H1 (cell line): ENCODE measurements at regions not wholly inside any gene's neighbourhood (a gene's known extent, or its start where the extent isn't known, plus 50 kb on each side); places are given as distances from the start of the nearest gene placed in this dataset.

Source experiments
- ASH2L ChIP-seq: fragments of 200-600, 300-600 bp; sonication (generic); IDR thresholded peaks from one replicate; pipeline ENCODE4 v1.7.1; 2017; ENCODE audit warnings: low read length
- CHD1 ChIP-seq: IDR thresholded peaks from 2 replicates; pipeline ENCODE4 v1.6.1; 2012; ENCODE audit warnings: low read depth, low read length, improper control_type of control experiment
- HDAC6 ChIP-seq: IDR thresholded peaks from one replicate; pipeline ENCODE4 v1.7.1; 2012; ENCODE audit warnings: low read depth, mild to moderate bottlenecking, inconsistent platforms, low read length, moderate library complexity
- JUND ChIP-seq: IDR thresholded peaks from 2 replicates; pipeline ENCODE4 v1.6.1; 2011; ENCODE audit warnings: mild to moderate bottlenecking, improper control_type of control experiment, low read length
- KDM4A ChIP-seq: IDR thresholded peaks from one replicate; pipeline ENCODE4 v1.7.1; 2012; ENCODE audit warnings: low read depth, mild to moderate bottlenecking, moderate library complexity, low read length, inconsistent platforms; ENCODE audit not compliant: severe bottlenecking
- POU5F1 ChIP-seq: IDR thresholded peaks from 2 replicates; pipeline ENCODE4 v1.6.1; 2011; ENCODE audit warnings: low read depth, mild to moderate bottlenecking, low read length, moderate library complexity
- RXRA ChIP-seq: IDR thresholded peaks from 2 replicates; pipeline ENCODE4 v1.6.1; 2011; ENCODE audit warnings: low read depth, mild to moderate bottlenecking, low read length, moderate library complexity; ENCODE audit not compliant: insufficient read depth
- SUZ12 ChIP-seq: fragments of 200-600 bp; sonication (generic); IDR thresholded peaks from 2 replicates; pipeline ENCODE4 v1.6.1; 2012; ENCODE audit warnings: mild to moderate bottlenecking, inconsistent platforms, low read length, moderate library complexity, mixed read lengths
- TBP ChIP-seq: IDR thresholded peaks from 2 replicates; pipeline ENCODE4 v1.6.1; 2011; ENCODE audit warnings: low read depth, low read length, improper control_type of control experiment
- TEAD4 ChIP-seq: IDR thresholded peaks from 2 replicates; pipeline ENCODE4 v1.6.1; 2012; ENCODE audit warnings: low read depth, low read length, inconsistent platforms, mixed read lengths
- TF ChIP-seq, protein P1 (sequence below): fragments of 300-600 bp; sonication (generic); IDR thresholded peaks from 2 replicates; pipeline ENCODE4 v1.7.1; 2012; ENCODE audit warnings: low read length, moderate library complexity, mild to moderate bottlenecking, inconsistent platforms; ENCODE audit not compliant: insufficient replicate concordance
- TF ChIP-seq, protein P2 (sequence below): IDR thresholded peaks from 2 replicates; pipeline ENCODE4 v1.6.1; 2011; ENCODE audit warnings: low read depth, mild to moderate bottlenecking, low read length; ENCODE audit not compliant: insufficient read depth

DNA sequence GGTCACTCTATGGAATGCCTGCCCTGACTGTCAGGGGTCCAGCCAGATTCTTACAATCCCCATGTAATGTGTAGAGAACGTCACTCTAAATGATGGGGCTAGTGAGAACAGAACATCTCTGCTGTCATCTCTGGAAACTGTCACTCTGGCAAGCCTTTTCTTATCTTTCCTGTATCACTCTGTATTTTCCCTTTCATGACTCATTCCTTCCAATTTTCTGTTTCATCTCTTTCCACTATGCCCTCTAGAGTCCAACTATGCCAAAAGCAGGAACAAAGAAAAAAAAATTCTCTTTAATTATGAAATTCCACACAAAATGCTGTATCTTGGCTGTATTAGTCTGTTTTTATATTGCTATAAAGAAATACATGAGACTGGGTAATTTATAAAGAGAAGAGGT is 608.8 kb downstream of the ADCYAP1 start (continued):
- TF ChIP-seq, protein P1, sequence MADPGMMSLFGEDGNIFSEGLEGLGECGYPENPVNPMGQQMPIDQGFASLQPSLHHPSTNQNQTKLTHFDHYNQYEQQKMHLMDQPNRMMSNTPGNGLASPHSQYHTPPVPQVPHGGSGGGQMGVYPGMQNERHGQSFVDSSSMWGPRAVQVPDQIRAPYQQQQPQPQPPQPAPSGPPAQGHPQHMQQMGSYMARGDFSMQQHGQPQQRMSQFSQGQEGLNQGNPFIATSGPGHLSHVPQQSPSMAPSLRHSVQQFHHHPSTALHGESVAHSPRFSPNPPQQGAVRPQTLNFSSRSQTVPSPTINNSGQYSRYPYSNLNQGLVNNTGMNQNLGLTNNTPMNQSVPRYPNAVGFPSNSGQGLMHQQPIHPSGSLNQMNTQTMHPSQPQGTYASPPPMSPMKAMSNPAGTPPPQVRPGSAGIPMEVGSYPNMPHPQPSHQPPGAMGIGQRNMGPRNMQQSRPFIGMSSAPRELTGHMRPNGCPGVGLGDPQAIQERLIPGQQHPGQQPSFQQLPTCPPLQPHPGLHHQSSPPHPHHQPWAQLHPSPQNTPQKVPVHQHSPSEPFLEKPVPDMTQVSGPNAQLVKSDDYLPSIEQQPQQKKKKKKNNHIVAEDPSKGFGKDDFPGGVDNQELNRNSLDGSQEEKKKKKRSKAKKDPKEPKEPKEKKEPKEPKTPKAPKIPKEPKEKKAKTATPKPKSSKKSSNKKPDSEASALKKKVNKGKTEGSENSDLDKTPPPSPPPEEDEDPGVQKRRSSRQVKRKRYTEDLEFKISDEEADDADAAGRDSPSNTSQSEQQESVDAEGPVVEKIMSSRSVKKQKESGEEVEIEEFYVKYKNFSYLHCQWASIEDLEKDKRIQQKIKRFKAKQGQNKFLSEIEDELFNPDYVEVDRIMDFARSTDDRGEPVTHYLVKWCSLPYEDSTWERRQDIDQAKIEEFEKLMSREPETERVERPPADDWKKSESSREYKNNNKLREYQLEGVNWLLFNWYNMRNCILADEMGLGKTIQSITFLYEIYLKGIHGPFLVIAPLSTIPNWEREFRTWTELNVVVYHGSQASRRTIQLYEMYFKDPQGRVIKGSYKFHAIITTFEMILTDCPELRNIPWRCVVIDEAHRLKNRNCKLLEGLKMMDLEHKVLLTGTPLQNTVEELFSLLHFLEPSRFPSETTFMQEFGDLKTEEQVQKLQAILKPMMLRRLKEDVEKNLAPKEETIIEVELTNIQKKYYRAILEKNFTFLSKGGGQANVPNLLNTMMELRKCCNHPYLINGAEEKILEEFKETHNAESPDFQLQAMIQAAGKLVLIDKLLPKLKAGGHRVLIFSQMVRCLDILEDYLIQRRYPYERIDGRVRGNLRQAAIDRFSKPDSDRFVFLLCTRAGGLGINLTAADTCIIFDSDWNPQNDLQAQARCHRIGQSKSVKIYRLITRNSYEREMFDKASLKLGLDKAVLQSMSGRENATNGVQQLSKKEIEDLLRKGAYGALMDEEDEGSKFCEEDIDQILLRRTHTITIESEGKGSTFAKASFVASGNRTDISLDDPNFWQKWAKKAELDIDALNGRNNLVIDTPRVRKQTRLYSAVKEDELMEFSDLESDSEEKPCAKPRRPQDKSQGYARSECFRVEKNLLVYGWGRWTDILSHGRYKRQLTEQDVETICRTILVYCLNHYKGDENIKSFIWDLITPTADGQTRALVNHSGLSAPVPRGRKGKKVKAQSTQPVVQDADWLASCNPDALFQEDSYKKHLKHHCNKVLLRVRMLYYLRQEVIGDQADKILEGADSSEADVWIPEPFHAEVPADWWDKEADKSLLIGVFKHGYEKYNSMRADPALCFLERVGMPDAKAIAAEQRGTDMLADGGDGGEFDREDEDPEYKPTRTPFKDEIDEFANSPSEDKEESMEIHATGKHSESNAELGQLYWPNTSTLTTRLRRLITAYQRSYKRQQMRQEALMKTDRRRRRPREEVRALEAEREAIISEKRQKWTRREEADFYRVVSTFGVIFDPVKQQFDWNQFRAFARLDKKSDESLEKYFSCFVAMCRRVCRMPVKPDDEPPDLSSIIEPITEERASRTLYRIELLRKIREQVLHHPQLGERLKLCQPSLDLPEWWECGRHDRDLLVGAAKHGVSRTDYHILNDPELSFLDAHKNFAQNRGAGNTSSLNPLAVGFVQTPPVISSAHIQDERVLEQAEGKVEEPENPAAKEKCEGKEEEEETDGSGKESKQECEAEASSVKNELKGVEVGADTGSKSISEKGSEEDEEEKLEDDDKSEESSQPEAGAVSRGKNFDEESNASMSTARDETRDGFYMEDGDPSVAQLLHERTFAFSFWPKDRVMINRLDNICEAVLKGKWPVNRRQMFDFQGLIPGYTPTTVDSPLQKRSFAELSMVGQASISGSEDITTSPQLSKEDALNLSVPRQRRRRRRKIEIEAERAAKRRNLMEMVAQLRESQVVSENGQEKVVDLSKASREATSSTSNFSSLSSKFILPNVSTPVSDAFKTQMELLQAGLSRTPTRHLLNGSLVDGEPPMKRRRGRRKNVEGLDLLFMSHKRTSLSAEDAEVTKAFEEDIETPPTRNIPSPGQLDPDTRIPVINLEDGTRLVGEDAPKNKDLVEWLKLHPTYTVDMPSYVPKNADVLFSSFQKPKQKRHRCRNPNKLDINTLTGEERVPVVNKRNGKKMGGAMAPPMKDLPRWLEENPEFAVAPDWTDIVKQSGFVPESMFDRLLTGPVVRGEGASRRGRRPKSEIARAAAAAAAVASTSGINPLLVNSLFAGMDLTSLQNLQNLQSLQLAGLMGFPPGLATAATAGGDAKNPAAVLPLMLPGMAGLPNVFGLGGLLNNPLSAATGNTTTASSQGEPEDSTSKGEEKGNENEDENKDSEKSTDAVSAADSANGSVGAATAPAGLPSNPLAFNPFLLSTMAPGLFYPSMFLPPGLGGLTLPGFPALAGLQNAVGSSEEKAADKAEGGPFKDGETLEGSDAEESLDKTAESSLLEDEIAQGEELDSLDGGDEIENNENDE = no peak
- no peak for TF ChIP-seq KDM4A
- TF ChIP-seq HDAC6 = no peak
- TF ChIP-seq JUND = no peak
- TF ChIP-seq TEAD4 = no peak
- no peak for TF ChIP-seq POU5F1
- no peak for TF ChIP-seq RXRA
- no peak for TF ChIP-seq SUZ12
- no peak for TF ChIP-seq ASH2L
- no peak for TF ChIP-seq CHD1
- TF ChIP-seq, protein P2, sequence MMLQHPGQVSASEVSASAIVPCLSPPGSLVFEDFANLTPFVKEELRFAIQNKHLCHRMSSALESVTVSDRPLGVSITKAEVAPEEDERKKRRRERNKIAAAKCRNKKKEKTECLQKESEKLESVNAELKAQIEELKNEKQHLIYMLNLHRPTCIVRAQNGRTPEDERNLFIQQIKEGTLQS = no peak
- no peak for TF ChIP-seq TBP
